Stimulated activated naive CD4-positive, alpha-beta T cell (primary cell): ENCODE measurements at regions not wholly inside any gene's neighbourhood (a gene's known extent, or its start where the extent isn't known, plus 50 kb on each side); places are given as distances from the start of the nearest gene placed in this dataset.

ENCODE experiments used
- DNase-seq, 6 experiments: peaks; one replicate each; lab custom pipeline; 2025; lab: John Stamatoyannopoulos, UW

DNA sequence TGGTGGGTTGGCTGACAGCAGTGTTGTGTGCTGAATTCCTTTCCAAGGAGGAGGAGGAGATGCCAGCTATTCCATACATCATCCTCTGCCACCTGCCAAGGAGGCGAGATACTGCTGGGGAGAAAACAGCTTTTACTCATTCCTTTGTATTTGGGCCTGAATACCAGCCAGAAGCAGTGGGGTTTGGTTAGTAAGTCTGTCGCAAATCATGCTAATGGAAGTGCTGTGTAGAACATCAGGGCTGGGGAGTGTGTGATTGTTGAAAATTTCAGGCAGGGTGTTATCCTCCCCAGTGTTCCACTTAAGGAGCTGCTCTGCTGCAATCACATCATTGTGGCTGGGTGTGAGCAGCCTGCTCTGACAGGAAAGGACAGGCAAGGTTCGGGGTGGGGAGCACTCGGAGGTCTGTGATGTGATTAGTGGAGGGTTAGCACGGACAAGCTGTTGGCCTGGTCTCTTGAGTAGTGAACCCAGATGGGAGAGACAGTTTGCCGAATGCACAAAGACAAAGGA, 128.2 kb upstream of the DLX2 start:
- no peak for DNase-seq

- DNase-seq: no peak
These were observed 128.8 kb upstream of the DLX2 start for GRCh38 chr2:172231508-172231907.

DNA sequence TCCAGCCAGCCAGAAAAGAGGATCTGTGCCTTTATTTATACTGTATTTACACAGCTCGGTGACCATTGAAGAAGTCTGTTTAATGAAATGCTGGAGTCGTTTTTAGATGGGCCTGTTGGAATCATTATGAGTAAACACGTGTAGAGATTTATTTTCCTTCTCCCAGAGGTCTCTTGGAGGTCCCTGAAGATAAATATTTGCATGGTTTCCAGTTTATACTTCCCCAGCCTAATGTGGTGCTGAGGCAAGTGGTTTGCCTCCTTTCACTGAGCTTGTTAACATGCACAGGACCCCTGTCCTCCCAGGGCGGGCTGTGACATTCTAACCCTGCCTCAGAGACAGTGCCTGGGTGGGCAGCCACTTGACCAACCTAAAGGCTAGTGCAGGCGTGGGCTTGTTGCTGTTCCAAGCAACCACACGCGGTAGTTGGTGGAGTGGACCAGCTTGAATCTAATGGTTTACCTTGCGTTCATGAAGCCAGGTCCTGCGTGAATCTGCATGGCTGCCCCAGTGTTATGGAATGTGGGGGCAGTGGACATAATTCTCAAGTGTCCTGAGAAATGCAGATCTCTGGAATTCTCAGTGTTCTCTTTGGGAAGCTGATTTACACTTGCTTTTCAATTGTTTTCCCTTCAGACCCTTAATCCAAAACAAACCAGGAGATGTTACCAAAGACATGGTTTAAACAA, 130.2 kb upstream of the DLX2 start:
- DNase-seq: no peak

GRCh38 chr2:172233987-172234715, 131.5 kb upstream of the DLX2 start:
- DNase-seq: no peak

DNA sequence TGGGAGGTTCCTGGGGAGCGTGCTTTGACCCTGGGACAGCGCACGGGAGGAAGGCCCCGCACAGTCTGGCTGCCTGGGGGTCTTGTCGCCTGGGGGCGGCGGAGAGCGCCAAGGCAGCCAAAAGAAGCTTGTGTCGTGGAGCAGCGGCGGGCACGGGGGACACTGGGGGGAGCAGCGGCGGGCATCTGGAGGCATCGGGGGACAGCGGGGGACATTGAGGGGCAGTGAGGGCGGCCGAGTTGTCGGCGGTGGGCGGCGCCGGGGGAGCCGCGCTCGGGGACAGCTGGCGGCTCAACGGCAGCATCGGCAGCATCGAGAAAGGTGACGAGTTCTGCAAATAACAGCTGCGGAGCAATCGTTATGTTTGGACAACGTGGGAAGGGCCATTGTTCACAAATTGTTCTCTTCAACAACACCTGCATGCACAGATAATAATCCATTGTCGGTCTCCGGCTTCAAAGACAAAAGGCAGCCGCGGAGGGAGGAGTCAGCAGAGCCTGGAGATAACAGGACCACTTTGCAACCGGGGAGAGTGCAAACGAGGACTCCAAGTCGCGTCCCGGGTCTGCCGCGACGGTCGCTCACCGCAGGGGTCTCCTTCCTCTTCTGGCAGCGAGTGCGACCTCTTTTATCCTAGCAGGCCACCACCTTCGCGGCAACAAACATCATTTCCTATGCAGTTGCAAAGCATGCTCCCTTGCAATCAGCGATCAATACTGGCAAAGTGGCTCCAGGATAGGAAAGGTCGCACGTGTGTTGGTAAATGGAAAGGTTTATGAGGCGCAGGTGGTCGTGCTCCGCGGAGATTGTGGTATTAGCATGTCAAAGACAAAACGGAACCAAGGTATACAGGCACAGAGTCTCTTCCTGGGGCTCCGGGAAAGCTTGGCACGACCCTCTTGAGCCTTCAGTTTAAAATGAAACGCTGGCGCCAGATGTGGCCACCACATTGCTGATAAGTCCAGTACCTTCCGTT, 132.3 kb upstream of the DLX2 start:
- DNase-seq: peak; percentile 6 to 58 (median 26)

- DNase-seq: no peak
These were observed 137.4 kb upstream of the DLX2 start for GRCh38 chr2:172239944-172240590.

DNA sequence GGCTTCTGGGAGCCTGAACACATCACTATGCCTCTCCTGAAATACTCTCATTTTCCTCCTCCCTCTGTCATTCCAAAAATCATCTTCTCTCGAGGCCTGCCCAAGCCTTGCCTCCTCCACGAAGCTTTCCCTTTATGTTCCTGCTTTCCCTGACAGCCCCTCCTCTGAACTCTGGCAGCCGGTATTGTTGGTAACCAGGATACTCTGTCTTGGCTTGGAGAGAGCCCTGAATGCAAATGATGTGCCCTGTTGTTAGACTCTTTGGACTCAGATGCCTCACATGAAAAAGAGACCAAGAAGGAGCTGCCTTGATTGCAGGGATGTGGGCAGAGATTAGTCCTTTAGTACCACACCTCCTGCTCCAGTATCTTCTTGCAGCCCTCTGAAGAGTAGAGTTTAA, 138.5 kb upstream of the DLX2 start:
- no peak for DNase-seq

DNA sequence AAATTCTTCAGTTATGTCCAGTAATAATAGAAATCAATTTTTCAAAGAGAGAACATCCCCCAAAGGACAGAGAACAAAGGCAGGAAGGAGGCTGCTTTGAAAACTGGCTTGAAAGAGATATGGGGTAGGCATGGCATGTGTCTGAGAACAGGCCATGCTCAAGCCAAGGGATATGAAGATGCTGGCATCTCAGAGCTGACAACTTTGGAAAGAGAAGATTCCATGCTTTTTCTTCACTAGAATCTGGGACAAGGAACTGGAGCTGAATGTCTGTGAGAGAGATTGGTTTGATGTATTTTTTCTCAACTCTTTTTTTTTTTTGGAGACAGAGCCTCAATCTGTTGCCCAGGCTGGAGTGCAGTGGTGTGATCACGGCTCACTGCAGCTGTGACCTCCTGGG, 139.8 kb upstream of the DLX2 start:
- no peak for DNase-seq

DNA sequence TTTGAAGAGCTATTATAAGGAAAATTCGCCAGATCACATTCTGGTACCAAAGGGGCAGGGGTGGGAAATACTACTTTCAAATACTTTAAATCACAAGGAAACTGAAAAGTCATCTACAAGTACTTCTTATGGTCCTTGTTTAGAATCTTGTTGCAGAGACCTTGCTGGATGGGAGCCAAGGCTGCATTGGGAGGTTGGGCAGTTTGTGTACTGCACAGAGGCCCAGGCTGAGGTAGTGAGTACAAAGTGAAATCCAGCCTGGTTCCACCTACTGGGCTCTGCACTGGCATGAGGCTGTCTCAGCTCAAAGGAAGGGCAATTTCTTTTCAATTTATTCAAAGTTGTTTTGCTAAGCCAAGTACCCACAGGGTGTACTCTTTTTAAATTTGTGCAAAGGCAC, 140.3 kb upstream of the DLX2 start:
- no peak for DNase-seq

- DNase-seq: no peak
These were observed 141.9 kb upstream of the DLX2 start for GRCh38 chr2:172244419-172245130.

- no peak for DNase-seq
These were observed 143.9 kb upstream of the DLX2 start for GRCh38 chr2:172246649-172247048.

GRCh38 chr2:172247203-172247602, 144.5 kb upstream of the DLX2 start:
- DNase-seq: no peak

GRCh38 chr2:172248381-172248780, 145.7 kb upstream of the DLX2 start:
- DNase-seq: no peak

GRCh38 chr2:172248785-172249187, 146.1 kb upstream of the DLX2 start:
- DNase-seq: no peak

- no peak for DNase-seq
These were observed 146.6 kb upstream of the DLX2 start for GRCh38 chr2:172249334-172249733.

DNA sequence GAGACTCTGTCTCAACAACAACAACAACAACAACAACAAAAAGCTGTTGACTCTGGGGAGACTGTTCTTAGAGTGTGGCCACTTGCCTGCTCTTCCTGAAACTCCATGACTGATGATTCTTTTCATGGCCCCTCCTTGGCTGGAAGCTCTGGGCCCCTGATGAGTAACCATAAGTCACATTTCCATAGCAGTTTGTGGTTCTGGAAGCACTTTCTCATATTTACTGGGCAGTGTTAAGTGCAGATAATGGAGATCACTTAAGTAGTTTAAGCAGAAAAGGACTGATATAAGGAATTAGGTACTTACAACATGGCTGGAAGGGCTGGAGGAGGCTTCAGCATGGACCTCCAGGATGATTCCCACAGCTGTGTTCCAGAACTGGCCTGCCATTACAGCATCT, 147.3 kb upstream of the DLX2 start:
- DNase-seq: no peak

GRCh38 chr2:172251231-172251630, 148.5 kb upstream of the DLX2 start:
- DNase-seq: no peak

DNA sequence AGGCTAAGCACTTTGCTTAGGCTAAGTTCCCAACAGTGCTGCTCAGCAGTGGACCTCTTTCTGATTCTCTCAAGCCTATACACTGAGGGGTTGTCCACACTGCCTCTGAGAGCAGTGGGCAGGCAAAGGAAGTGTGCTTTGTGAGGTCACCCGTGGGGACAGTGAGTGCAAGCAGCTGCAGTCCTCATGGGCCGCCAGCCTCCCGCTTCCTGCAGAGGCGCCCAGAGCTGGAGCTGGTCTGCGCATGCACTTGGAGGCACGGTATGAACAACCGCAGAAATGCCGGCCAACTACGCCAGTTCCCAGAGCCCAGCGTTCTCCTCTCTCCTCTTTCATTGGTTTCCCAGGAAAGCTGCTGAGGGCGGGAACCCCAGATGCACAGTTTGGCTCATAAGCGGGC, 149.5 kb upstream of the DLX2 start:
- no peak for DNase-seq

GRCh38 chr2:172253190-172254052, 150.7 kb upstream of the DLX2 start:
- no peak for DNase-seq

- DNase-seq: no peak
These were observed 154.2 kb upstream of the DLX2 start for GRCh38 chr2:172256886-172257285.
